Endothelial cell of umbilical vein (primary cell): ENCODE measurements at regions not wholly inside any gene's neighbourhood (a gene's known extent, or its start where the extent isn't known, plus 50 kb on each side); places are given as distances from the start of the nearest gene placed in this dataset.

ENCODE experiments used
- CTCF ChIP-seq, 2 donors: IDR thresholded peaks; 1 replicate in 1 of 2; 2 replicates in 1 of 2; pipeline ENCODE4 v1.5.1; 2011; ENCODE audit warnings: low read length in 2 of 2, mild to moderate bottlenecking in 2 of 2, moderate library complexity in 2 of 2, control low read depth in 1 of 2, inconsistent platforms in 1 of 2, low read depth in 1 of 2; ENCODE audit not compliant: insufficient read depth in 1 of 2; ENCODE audit errors: extremely low read depth in 1 of 2
- EZH2 ChIP-seq: IDR thresholded peaks from 2 replicates; pipeline ENCODE4 v1.6.1; 2012; ENCODE audit warnings: borderline replicate concordance, low read depth, mild to moderate bottlenecking, moderate library complexity, low read length, inconsistent platforms; ENCODE audit not compliant: severe bottlenecking
- FOS ChIP-seq: IDR thresholded peaks from 2 replicates; pipeline ENCODE4 v1.6.1; 2011; ENCODE audit warnings: mild to moderate bottlenecking, low read length, moderate library complexity, borderline replicate concordance; ENCODE audit not compliant: insufficient read depth
- JUN ChIP-seq: IDR thresholded peaks from 2 replicates; pipeline ENCODE4 v1.6.1; 2011; ENCODE audit warnings: borderline replicate concordance, low read depth; ENCODE audit not compliant: insufficient read length, insufficient read depth
- MAX ChIP-seq: IDR thresholded peaks from 2 replicates; pipeline ENCODE4 v1.6.1; 2011; ENCODE audit not compliant: insufficient read depth, insufficient read length
- MYC ChIP-seq: IDR thresholded peaks from one replicate; pipeline ENCODE4 v1.6.1; 2011; ENCODE audit warnings: mild to moderate bottlenecking, low read depth, low read length
- POLR2A ChIP-seq: IDR thresholded peaks from 2 replicates; pipeline ENCODE4 v1.6.1; 2012; ENCODE audit warnings: low read depth, mild to moderate bottlenecking, control low read depth, low read length
- POLR2AphosphoS5 ChIP-seq: IDR thresholded peaks from 2 replicates; pipeline ENCODE4 v1.6.1; 2012; ENCODE audit warnings: low read depth, mild to moderate bottlenecking, control low read depth, low read length, moderate library complexity; ENCODE audit not compliant: insufficient read depth

GRCh38 chr22:48630848-48631247 is 1196.8 kb downstream of the BRD1 start:
- no peak for TF ChIP-seq MAX
- no peak for TF ChIP-seq POLR2A
- TF ChIP-seq CTCF (IDR thresholded peaks at IDR 0.05; ENCODE audit: extremely low read depth in 1 of 2, insufficient read depth in 1 of 2, low read depth in 1 of 2, low read length in 2 of 2): no peak
- TF ChIP-seq JUN: no peak
- TF ChIP-seq POLR2AphosphoS5: no peak
- TF ChIP-seq MYC: no peak
- TF ChIP-seq EZH2: no peak
- no peak for TF ChIP-seq FOS
